Activated naive CD4-positive, alpha-beta T cell treated with anti-CD3 and anti-CD28 coated beads for 36 hours (primary cell): ENCODE measurements at regions not wholly inside any gene's neighbourhood (a gene's known extent, or its start where the extent isn't known, plus 50 kb on each side); places are given as distances from the start of the nearest gene placed in this dataset.

ENCODE experiments used
- CTCF ChIA-PET: fragments of 350-600 bp; sonication (Branson Sonifier 250); formaldehyde crosslinking; loops from one replicate; lab custom pipeline; 2021; ENCODE audit warnings: antibody characterized with exemption; lab: Charles Lee
- DNase-seq: peaks from one replicate; pipeline ENCODE4 v3.0.0-alpha.2; 2020
- H3K27ac Mint-ChIP-seq: one replicate; pipeline ENCODE4 v1.8.0; 2021; ENCODE audit warnings: mild to moderate bottlenecking, mixed read lengths
- H3K27me3 Mint-ChIP-seq: one replicate; pipeline ENCODE4 v1.8.0; 2021; ENCODE audit warnings: low read depth, mixed read lengths
- H3K36me3 Mint-ChIP-seq: one replicate; pipeline ENCODE4 v1.8.0; 2021; ENCODE audit warnings: low read depth, mixed read lengths
- H3K4me1 Mint-ChIP-seq: one replicate; pipeline ENCODE4 v1.8.0; 2021; ENCODE audit warnings: low read depth, mixed read lengths
- H3K4me3 Mint-ChIP-seq: one replicate; pipeline ENCODE4 v1.8.0; 2021; ENCODE audit warnings: mild to moderate bottlenecking, moderate library complexity, mixed read lengths
- H3K9me3 Mint-ChIP-seq: one replicate; pipeline ENCODE4 v1.8.0; 2021; ENCODE audit warnings: mixed read lengths
- intact Hi-C: fragments of 100-400 bp; cut with micrococcal nuclease; formaldehyde crosslinking; loops from one replicate; pipeline ENCODE4 v1.15.1; 2023

DNA sequence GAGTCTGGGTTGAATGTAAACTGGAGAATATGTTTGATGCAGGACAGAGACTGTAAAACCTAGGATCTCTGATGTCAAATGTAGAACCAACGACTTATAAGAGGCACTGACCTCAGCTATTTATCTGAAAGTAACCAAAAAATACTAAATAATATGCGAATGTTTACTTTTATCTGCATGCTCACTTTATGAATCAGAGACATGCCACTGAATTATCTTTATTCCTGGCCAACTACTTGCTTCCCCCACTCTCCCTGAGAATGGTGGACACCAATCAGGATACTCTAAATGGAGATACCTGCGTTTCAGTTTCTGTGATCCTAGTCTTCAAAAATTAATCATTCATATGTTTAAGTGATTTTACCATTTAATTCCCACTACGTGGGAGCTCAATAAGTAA lies 1038.4 kb upstream of the PABPC4L start:
- Mint-ChIP-seq H3K27me3 (no peaks in the 10 kb centered on the region), H3K4me3 (no peak overlapping the region), H3K27ac (no peak overlapping the region), H3K4me1 (no peaks in the 10 kb centered on the region), H3K9me3 (peaks cover 6% of the 10 kb centered on the region), H3K36me3 (no peaks in the 10 kb centered on the region)
- intact Hi-C loops, result no loop called here
- CTCF ChIA-PET, result interaction anchor here (0.6 kb wide), 1 partner anchor 63 kb away, joined by 3 read pairs; no protein-coding TSS in a partner anchor
- no peak for DNase-seq

GRCh38 chr4:135238940-135239339 lies 1037.4 kb upstream of the PABPC4L start:
- intact Hi-C loops, result no loop called here
- H3K4me1 Mint-ChIP-seq, result no peaks in the 10 kb centered on the region
- H3K36me3 Mint-ChIP-seq, result no peaks in the 10 kb centered on the region
- H3K4me3 Mint-ChIP-seq, result no peak overlapping the region
- CTCF ChIA-PET, result no interaction called here
- H3K9me3 Mint-ChIP-seq, result peaks cover 3% of the 10 kb centered on the region
- no peak for DNase-seq
- no peaks in the 10 kb centered on the region for H3K27me3 Mint-ChIP-seq
- H3K27ac Mint-ChIP-seq, result no peak overlapping the region

DNA sequence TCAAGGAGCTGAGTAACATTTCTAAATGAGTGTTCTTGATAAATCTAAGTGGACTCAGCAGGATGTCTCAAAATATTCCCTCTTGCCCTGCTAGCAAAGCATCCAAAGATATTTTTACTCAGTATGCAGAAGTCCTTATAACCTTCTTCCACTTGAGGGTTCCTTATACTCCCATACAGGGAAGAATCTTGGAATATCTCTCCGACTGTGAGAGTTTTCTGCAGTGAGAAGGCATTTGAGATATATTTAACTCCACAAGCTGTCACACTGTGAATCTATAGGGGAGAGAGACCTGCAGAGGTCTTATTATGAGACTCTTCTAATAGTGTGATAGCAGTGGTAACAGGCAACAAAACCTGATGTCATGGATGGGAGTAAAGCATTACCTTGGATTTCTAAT lies 1034.5 kb upstream of the PABPC4L start:
- Mint-ChIP-seq H3K36me3 (no peaks in the 10 kb centered on the region), H3K27ac (no peak overlapping the region), H3K27me3 (no peaks in the 10 kb centered on the region), H3K4me1 (no peaks in the 10 kb centered on the region), H3K4me3 (no peak overlapping the region), H3K9me3 (no peaks in the 10 kb centered on the region)
- intact Hi-C loops, result no loop called here
- CTCF ChIA-PET, result interaction anchor here (0.6 kb wide), 1 partner anchor 1626 kb away, joined by 3 read pairs; no protein-coding TSS in a partner anchor
- DNase-seq, result no peak

GRCh38 chr4:135227842-135228241 lies 1026.3 kb upstream of the PABPC4L start:
- no peaks in the 10 kb centered on the region for H3K4me1 Mint-ChIP-seq
- H3K4me3 Mint-ChIP-seq, result no peak overlapping the region
- DNase-seq, result no peak
- H3K9me3 Mint-ChIP-seq, result peaks cover 1% of the 10 kb centered on the region
- no peaks in the 10 kb centered on the region for H3K27me3 Mint-ChIP-seq
- no peak overlapping the region for H3K27ac Mint-ChIP-seq
- intact Hi-C loops, result loop anchor here (5.0 kb wide), 1 partner anchor 1129 kb away; no protein-coding TSS in a partner anchor
- no peaks in the 10 kb centered on the region for H3K36me3 Mint-ChIP-seq
- CTCF ChIA-PET, result no interaction called here

DNA sequence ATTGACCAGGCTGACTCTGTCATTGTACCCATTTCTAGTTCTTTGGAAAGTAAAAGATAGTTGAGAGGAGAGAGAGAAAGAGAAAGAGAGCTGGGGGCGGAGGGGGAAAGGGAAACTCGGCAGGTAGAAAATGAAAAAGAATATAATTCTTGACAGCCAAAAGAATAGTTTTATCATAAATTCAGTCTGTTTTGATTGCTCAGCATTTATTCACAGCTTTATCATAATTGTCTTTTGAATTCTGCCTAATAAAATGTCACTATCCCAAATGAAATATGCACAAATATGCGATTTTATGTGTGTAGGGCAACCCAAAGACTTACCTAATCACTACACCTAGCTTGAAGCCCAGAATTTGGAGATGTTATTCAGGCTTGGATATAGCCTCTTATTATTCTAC lies 1024.0 kb upstream of the PABPC4L start:
- no peaks in the 10 kb centered on the region for H3K27me3 Mint-ChIP-seq
- H3K36me3 Mint-ChIP-seq, result no peaks in the 10 kb centered on the region
- no peak overlapping the region for H3K27ac Mint-ChIP-seq
- peaks cover 1% of the 10 kb centered on the region for H3K9me3 Mint-ChIP-seq
- no peak for DNase-seq
- intact Hi-C loops, result loop anchor here (5.0 kb wide), 1 partner anchor 1132 kb away; no protein-coding TSS in a partner anchor
- CTCF ChIA-PET, result no interaction called here
- H3K4me1 Mint-ChIP-seq, result no peaks in the 10 kb centered on the region
- no peak overlapping the region for H3K4me3 Mint-ChIP-seq

DNA sequence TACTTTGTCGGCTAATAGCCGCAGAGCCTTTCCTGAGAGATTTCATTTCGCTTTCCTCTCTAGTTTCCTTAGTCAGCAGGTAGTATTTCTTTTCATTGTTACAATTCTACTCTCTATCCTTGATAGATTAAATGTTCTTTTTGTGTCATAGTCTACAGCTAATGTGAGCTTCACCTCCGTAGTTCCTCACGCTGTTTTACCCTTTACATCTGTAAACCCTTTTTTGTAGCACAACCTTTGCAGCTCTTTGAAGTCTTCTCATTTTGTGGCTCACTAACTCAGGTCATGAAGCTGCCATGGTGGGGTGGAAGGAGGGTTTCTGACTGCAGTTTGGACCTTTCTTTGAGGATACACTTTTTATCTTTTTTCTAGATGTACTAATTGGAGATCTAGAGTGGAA lies 1008.8 kb upstream of the PABPC4L start:
- intact Hi-C loops, result no loop called here
- DNase-seq, result no peak

GRCh38 chr4:135207531-135207930 lies 1005.9 kb upstream of the PABPC4L start:
- no peak overlapping the region for H3K4me3 Mint-ChIP-seq
- DNase-seq, result no peak
- H3K27me3 Mint-ChIP-seq, result no peaks in the 10 kb centered on the region
- H3K4me1 Mint-ChIP-seq, result no peaks in the 10 kb centered on the region
- CTCF ChIA-PET, result no interaction called here
- intact Hi-C loops, result no loop called here
- no peaks in the 10 kb centered on the region for H3K36me3 Mint-ChIP-seq
- no peaks in the 10 kb centered on the region for H3K9me3 Mint-ChIP-seq
- H3K27ac Mint-ChIP-seq, result no peak overlapping the region

More for the DNA sequence above, 1008.8 kb upstream of the PABPC4L start:
- Mint-ChIP-seq H3K27me3 (no peaks in the 10 kb centered on the region), H3K9me3 (no peaks in the 10 kb centered on the region), H3K36me3 (no peaks in the 10 kb centered on the region), H3K4me1 (no peaks in the 10 kb centered on the region), H3K27ac (no peak overlapping the region), H3K4me3 (no peak overlapping the region)
- CTCF ChIA-PET, result interaction anchor here (0.6 kb wide), 1 partner anchor 924 kb away, joined by 3 read pairs; no protein-coding TSS in a partner anchor

DNA sequence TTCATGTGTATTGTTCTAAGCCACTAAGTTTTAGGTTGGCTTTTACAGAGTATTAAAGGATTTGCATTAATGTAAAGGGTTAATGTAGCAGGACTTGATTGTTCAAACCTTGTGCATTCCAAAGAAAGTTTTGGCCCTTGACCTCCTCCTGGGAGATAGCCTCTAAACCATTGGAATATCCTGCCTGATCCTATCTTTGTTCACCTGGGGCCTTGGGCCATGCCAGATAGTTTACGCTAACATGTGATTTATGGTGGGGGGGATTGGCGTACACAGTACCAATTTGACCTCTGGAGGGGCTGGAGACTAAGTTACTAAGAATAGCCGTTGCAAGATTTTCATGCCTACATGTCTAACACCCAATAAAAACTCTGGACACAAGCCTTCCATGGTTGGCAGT lies 1002.7 kb upstream of the PABPC4L start:
- intact Hi-C loops, result no loop called here
- Mint-ChIP-seq H3K36me3 (no peaks in the 10 kb centered on the region), H3K4me3 (no peak overlapping the region), H3K4me1 (no peaks in the 10 kb centered on the region), H3K27me3 (no peaks in the 10 kb centered on the region), H3K9me3 (no peaks in the 10 kb centered on the region), H3K27ac (no peak overlapping the region)
- no peak for DNase-seq
- CTCF ChIA-PET, result no interaction called here

DNA sequence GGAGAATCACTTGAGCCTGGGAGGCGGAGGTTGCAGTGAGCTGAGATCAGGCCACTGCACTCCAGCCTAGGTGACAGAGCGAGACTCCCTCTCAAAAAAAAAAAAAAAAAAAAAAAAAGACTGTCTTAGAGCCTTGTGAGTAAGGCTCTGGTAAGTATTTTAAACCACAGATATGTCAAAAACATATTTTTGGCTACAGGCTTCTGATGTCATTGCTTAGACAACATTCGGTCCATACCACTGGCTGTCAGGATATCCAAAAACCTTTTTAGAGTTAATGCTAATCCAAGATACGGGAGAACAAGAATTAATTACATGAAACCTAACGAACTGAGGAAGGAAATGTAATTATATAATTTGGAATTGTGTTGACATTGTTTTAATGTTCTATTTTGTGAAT lies 999.5 kb upstream of the PABPC4L start:
- CTCF ChIA-PET, result interaction anchor here (0.7 kb wide), 1 partner anchor 1684 kb away, joined by 4 read pairs; no protein-coding TSS in a partner anchor
- no peak for DNase-seq
- H3K4me1 Mint-ChIP-seq, result no peaks in the 10 kb centered on the region
- H3K27me3 Mint-ChIP-seq, result no peaks in the 10 kb centered on the region
- H3K9me3 Mint-ChIP-seq, result peaks cover 4% of the 10 kb centered on the region
- intact Hi-C loops, result no loop called here
- H3K27ac Mint-ChIP-seq, result no peak overlapping the region
- H3K36me3 Mint-ChIP-seq, result no peaks in the 10 kb centered on the region
- H3K4me3 Mint-ChIP-seq, result no peak overlapping the region

DNA sequence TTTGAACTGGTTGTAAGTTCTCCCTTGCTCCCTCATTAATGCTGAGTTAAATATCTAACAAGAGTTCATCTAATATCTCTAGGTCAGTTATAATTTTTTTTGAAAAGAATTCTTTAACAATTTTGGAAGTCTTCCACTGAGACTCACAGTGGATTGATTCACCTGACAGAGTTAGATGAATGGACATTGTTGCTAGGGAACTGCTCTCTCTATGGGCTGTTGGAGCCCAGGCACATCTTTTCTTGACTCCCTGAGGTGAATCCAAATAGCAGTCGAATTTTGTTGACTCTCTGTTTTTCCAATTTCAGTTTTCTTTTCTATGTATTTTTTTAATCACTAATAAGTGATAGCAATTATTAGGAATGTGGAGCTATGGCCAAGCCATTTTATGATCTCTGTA lies 996.1 kb upstream of the PABPC4L start:
- H3K4me1 Mint-ChIP-seq, result no peaks in the 10 kb centered on the region
- no peaks in the 10 kb centered on the region for H3K36me3 Mint-ChIP-seq
- no peaks in the 10 kb centered on the region for H3K27me3 Mint-ChIP-seq
- peaks cover 8% of the 10 kb centered on the region for H3K9me3 Mint-ChIP-seq
- DNase-seq, result no peak
- no peak overlapping the region for H3K4me3 Mint-ChIP-seq
- H3K27ac Mint-ChIP-seq, result no peak overlapping the region
- CTCF ChIA-PET, result no interaction called here
- intact Hi-C loops, result no loop called here

DNA sequence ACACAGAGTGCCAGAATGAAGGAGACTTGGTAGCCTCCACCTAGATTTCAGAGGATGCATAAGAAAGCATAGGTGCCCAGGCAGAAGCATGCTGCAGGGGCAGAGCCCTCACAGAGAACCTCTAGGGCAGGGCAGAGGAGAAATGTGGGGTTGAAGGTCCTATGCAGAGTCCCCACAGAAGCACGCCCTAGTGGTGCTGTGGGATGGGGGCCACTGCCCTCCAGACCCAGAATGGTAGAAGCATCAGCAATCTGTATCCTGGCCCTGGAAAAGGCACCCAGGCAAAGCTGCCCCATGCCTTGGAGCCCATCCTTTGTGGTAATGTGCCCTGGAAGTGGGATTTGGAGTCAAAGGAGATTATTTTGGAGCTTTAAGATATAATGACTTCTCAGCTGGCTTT lies 992.9 kb upstream of the PABPC4L start:
- CTCF ChIA-PET, result no interaction called here
- no peaks in the 10 kb centered on the region for H3K4me1 Mint-ChIP-seq
- peaks cover 8% of the 10 kb centered on the region for H3K9me3 Mint-ChIP-seq
- no peak for DNase-seq
- H3K27me3 Mint-ChIP-seq, result no peaks in the 10 kb centered on the region
- no peak overlapping the region for H3K27ac Mint-ChIP-seq
- no peaks in the 10 kb centered on the region for H3K36me3 Mint-ChIP-seq
- no peak overlapping the region for H3K4me3 Mint-ChIP-seq
- intact Hi-C loops, result no loop called here

GRCh38 chr4:135192751-135193535 lies 991.4 kb upstream of the PABPC4L start:
- no peak for DNase-seq
- Mint-ChIP-seq H3K4me1 (no peaks in the 10 kb centered on the region), H3K27me3 (no peaks in the 10 kb centered on the region), H3K4me3 (no peak overlapping the region), H3K9me3 (peaks cover 9% of the 10 kb centered on the region), H3K27ac (no peak overlapping the region), H3K36me3 (no peaks in the 10 kb centered on the region)
- CTCF ChIA-PET, result no interaction called here
- intact Hi-C loops, result no loop called here

DNA sequence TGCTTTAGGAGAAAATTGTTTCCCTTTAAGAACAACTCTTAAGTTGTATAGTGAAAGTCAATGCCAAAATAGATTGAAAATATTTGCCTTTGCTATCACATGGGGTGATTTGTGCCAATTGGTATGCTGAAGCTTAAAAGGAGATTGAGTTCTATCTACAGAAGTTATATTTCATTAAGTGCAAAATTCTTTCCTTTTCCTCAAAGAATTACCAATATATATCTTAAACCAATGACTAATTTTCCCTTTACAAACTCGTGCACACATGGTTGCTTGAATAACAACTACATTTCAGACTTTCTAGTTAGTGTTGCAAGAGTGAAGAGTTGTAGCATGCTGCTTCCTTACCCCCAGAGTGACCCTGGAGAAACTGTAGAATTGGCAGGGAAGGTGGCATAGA lies 990.0 kb upstream of the PABPC4L start:
- H3K27ac Mint-ChIP-seq, result no peak overlapping the region
- no peaks in the 10 kb centered on the region for H3K36me3 Mint-ChIP-seq
- DNase-seq, result no peak
- H3K27me3 Mint-ChIP-seq, result no peaks in the 10 kb centered on the region
- intact Hi-C loops, result no loop called here
- H3K4me3 Mint-ChIP-seq, result no peak overlapping the region
- CTCF ChIA-PET, result no interaction called here
- peaks cover 10% of the 10 kb centered on the region for H3K9me3 Mint-ChIP-seq
- H3K4me1 Mint-ChIP-seq, result no peaks in the 10 kb centered on the region
